ENCODE measurements at regions not wholly inside any gene's neighbourhood (a gene's known extent, or its start where the extent isn't known, plus 50 kb on each side); places are given as distances from the start of the nearest gene placed in this dataset.

DNA sequence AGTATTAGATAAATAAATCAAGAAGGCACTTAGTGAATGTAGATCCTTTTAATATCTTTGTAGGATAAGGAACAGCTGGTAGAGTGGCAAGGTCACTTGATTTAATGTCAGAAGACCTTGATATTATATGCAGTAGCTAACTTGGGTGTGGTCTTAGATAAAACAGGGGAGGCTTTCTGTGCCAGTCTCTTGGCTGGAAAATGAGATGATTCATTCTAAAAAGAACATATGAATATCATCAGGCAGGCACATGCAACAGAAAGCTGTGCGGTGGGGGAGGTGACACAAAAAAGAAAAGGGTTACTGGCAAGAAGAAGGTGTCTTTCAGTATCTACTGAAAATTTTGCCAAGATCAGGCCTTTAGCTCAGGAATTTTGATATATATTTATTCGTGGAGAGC is 931.7 kb upstream of the CELF4 start:
- no peak for TF ChIP-seq POLR2AphosphoS5 (IDR thresholded peaks at IDR 0.05)
- TF ChIP-seq, protein P1, sequence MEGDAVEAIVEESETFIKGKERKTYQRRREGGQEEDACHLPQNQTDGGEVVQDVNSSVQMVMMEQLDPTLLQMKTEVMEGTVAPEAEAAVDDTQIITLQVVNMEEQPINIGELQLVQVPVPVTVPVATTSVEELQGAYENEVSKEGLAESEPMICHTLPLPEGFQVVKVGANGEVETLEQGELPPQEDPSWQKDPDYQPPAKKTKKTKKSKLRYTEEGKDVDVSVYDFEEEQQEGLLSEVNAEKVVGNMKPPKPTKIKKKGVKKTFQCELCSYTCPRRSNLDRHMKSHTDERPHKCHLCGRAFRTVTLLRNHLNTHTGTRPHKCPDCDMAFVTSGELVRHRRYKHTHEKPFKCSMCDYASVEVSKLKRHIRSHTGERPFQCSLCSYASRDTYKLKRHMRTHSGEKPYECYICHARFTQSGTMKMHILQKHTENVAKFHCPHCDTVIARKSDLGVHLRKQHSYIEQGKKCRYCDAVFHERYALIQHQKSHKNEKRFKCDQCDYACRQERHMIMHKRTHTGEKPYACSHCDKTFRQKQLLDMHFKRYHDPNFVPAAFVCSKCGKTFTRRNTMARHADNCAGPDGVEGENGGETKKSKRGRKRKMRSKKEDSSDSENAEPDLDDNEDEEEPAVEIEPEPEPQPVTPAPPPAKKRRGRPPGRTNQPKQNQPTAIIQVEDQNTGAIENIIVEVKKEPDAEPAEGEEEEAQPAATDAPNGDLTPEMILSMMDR (IDR thresholded peaks at IDR 0.05 in 8 of 11, conservative IDR thresholded peaks at IDR 0.05 in 3 of 11) = no peak
